D721Med (cell line): ENCODE measurements at regions not wholly inside any gene's neighbourhood (a gene's known extent, or its start where the extent isn't known, plus 50 kb on each side); places are given as distances from the start of the nearest gene placed in this dataset.
"Not testable (repeated sequence)": the region's sequence is repeated elsewhere in the genome, so short reads cannot be mapped to it uniquely, and the experiment has no call there.

ENCODE experiments used
- DNase-seq: peaks from one replicate; pipeline ENCODE4 v3.0.0; 2011; ENCODE audit warnings: low spot score; ENCODE audit not compliant: insufficient read length
- FAIRE-seq: peaks from 2 replicates; lab custom pipeline; 2011; peaks lifted over from hg19 to GRCh38; lab: Jason Lieb, UNC
- CTCF ChIP-seq: IDR thresholded peaks from 2 replicates; pipeline ENCODE4 v1.5.1; 2012; ENCODE audit warnings: mild to moderate bottlenecking, control low read depth; ENCODE audit not compliant: insufficient read depth; ENCODE audit errors: missing control alignments

GRCh38 chr18:4797002-4797685 is 342.0 kb upstream of the DLGAP1 start:
- FAIRE-seq (no peak), DNase-seq (no peak)
- TF ChIP-seq CTCF, result no peak

- FAIRE-seq, result no peak
Measured at GRCh38 chr18:4789506-4789905, 334.4 kb upstream of the DLGAP1 start.

GRCh38 chr18:4781873-4782272 is 326.8 kb upstream of the DLGAP1 start:
- FAIRE-seq (no peak), DNase-seq (no peak)
- TF ChIP-seq CTCF, result no peak

More at GRCh38 chr18:4789506-4789905, 334.4 kb upstream of the DLGAP1 start:
- no peak for TF ChIP-seq CTCF
- DNase-seq, result no peak

- no peak for TF ChIP-seq CTCF
- no peak for DNase-seq
- no peak for FAIRE-seq
Measured at GRCh38 chr18:4765401-4765800, 310.3 kb upstream of the DLGAP1 start.

GRCh38 chr18:4762330-4762729 is 307.2 kb upstream of the DLGAP1 start:
- no peak for TF ChIP-seq CTCF
- DNase-seq (no peak), FAIRE-seq (no peak)

GRCh38 chr18:4758980-4759379 is 303.9 kb upstream of the DLGAP1 start:
- no peak for DNase-seq
- TF ChIP-seq CTCF, result no peak
- no peak for FAIRE-seq

GRCh38 chr18:4755848-4756247 is 300.7 kb upstream of the DLGAP1 start:
- TF ChIP-seq CTCF, result no peak
- FAIRE-seq (no peak), DNase-seq (no peak)

GRCh38 chr18:4753151-4753550 is 298.0 kb upstream of the DLGAP1 start:
- DNase-seq, FAIRE-seq: not testable (repeated sequence)
